ENCODE measurements at regions not wholly inside any gene's neighbourhood (a gene's known extent, or its start where the extent isn't known, plus 50 kb on each side); places are given as distances from the start of the nearest gene placed in this dataset.

DNA sequence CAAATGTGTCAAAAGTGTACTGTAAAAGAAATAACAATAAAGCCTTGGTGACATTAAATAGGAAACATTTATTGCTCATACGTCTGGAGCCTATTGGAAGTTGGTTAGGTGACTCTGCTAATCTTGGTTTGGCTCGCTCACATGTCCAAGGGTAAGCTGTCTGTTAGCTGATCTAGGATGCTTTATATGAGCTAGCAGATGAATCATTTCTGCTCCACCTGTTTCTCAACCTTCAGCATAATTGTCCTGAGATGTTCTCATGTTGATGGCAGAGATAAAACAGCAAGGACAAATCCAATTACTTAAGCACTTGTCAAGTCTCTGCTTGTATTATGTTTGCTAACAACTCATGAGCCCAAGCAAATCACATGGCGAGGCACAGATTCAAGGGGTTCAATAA lies 56.0 kb upstream of the CD53 start:
- peaks cover 0 to 2% (median 0%) of the 10 kb centered on the region in 5 experiments for H3K9me3 ChIP-seq (ENCODE audit: control extremely low read depth in 1 of 5, control insufficient read depth in 4 of 5, insufficient read depth in 2 of 5, low read depth in 1 of 5, low read length in 4 of 5)
- no peak overlapping the region for H3K27ac ChIP-seq (ENCODE audit: insufficient read depth in 1 of 2, low read depth in 1 of 2, low read length in 2 of 2, poor library complexity in 1 of 2, severe bottlenecking in 2 of 2)
- no peak overlapping the region for H3K4me3 ChIP-seq (ENCODE audit: control insufficient read depth in 1 of 7, extremely low read depth in 1 of 7, insufficient read depth in 4 of 7, low read depth in 2 of 7, low read length in 6 of 7)
- POLR2A ChIA-PET: no interaction called here
- H3K36me3 ChIP-seq (ENCODE audit: control insufficient read depth in 4 of 4, insufficient read depth in 4 of 4, low read length in 3 of 4): no peaks in the 10 kb centered on the region
- H3K27me3 ChIP-seq (replicated peaks in 2 of 5; ENCODE audit: control insufficient read depth in 4 of 5, insufficient read depth in 5 of 5, low read length in 4 of 5): no peaks in the 10 kb centered on the region
- CTCF ChIA-PET: interaction anchor here (1.1 kb wide), 1 partner anchor 11 kb away, joined by 3 read pairs; no protein-coding TSS in a partner anchor
- 100% methylated on average over 3 of the region's 3 CpGs for WGBS (ENCODE audit: insufficient coverage)
- no peaks in the 10 kb centered on the region for H3K4me1 ChIP-seq (ENCODE audit: control extremely low read depth in 1 of 4, control insufficient read depth in 4 of 4, insufficient read depth in 4 of 4, low read length in 3 of 4)
- DNase-seq: no peak

DNA sequence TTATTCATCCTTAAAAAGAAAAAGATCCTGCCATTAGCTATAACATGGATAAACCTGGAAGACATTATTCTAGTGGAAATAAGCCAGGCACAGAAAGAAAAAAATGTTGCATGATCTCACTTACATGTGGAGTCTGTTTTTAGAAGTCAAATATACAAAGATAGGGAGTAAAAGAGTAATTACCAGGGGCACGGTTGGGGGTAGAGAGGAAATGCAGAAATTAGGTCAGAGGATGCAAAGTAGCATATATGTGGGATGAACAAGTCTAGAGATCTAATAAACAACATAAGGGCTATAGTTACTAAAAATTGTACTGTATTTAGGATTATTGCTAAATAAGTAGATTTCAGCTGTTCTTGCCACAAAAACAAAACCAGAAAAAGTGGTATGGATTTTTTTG lies 61.4 kb upstream of the CD53 start:
- H3K27me3 ChIP-seq (replicated peaks in 2 of 5; ENCODE audit: control insufficient read depth in 4 of 5, insufficient read depth in 5 of 5, low read length in 4 of 5): no peaks in the 10 kb centered on the region
- no peak for DNase-seq
- H3K36me3 ChIP-seq (ENCODE audit: control insufficient read depth in 4 of 4, insufficient read depth in 4 of 4, low read length in 3 of 4): no peaks in the 10 kb centered on the region
- no peak overlapping the region for H3K4me3 ChIP-seq (ENCODE audit: control insufficient read depth in 1 of 7, extremely low read depth in 1 of 7, insufficient read depth in 4 of 7, low read depth in 2 of 7, low read length in 6 of 7)
- H3K9me3 ChIP-seq (ENCODE audit: control extremely low read depth in 1 of 5, control insufficient read depth in 4 of 5, insufficient read depth in 2 of 5, low read depth in 1 of 5, low read length in 4 of 5): peaks cover 0 to 3% (median 0%) of the 10 kb centered on the region in 5 experiments
- ChIA-PET POLR2A (interaction anchor here (0.6 kb wide), 1 partner anchor 1158 kb away, joined by 3 read pairs; no protein-coding TSS in a partner anchor), CTCF (interaction anchor here (1.3 to 2.1 kb wide), 2 partner anchors 17 to 28 kb away, joined by 4 to 8 read pairs; no protein-coding TSS in a partner anchor)
- H3K4me1 ChIP-seq (ENCODE audit: control extremely low read depth in 1 of 4, control insufficient read depth in 4 of 4, insufficient read depth in 4 of 4, low read length in 3 of 4): no peaks in the 10 kb centered on the region
- H3K27ac ChIP-seq (ENCODE audit: insufficient read depth in 1 of 2, low read depth in 1 of 2, low read length in 2 of 2, poor library complexity in 1 of 2, severe bottlenecking in 2 of 2): no peak overlapping the region
- WGBS (ENCODE audit: insufficient coverage): 71% methylated on average over 1 of the region's 1 CpG

DNA sequence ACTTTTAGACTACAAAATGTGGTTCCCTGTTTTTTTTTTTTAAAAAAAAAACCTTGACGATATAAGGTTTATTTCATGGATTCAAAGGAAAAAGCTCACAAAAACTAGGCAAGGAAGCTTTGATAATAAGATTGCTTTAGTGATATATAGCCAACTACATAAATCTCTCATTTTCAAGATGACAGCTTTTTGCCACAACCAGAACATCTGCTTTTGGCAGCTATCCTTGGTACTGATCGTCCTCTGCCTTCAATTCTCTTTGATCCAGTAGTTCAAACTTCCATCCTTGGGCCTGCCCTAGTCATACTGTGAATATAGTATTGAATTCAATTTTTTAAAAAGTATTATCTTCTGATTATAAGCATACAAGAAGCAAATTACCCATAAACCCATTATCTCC lies 72.9 kb upstream of the CD53 start:
- peak in 2 of 3 donors; percentile 50 to 60 for DNase-seq
- H3K4me1 ChIP-seq (ENCODE audit: control extremely low read depth in 1 of 4, control insufficient read depth in 4 of 4, insufficient read depth in 4 of 4, low read length in 3 of 4): no peaks in the 10 kb centered on the region
- H3K9me3 ChIP-seq (ENCODE audit: control extremely low read depth in 1 of 5, control insufficient read depth in 4 of 5, insufficient read depth in 2 of 5, low read depth in 1 of 5, low read length in 4 of 5): peaks cover 0 to 9% (median 2%) of the 10 kb centered on the region in 5 experiments
- WGBS (ENCODE audit: insufficient coverage): 100% methylated on average over 1 of the region's 2 CpGs
- ChIA-PET CTCF (interaction anchor here (0.9 to 1.4 kb wide), 5 partner anchors 12 to 30 kb away, joined by 3 to 10 read pairs (median 5); no protein-coding TSS in a partner anchor), POLR2A (no interaction called here)
- H3K27me3 ChIP-seq (replicated peaks in 2 of 5; ENCODE audit: control insufficient read depth in 4 of 5, insufficient read depth in 5 of 5, low read length in 4 of 5): no peaks in the 10 kb centered on the region
- no peak overlapping the region for H3K27ac ChIP-seq (ENCODE audit: insufficient read depth in 1 of 2, low read depth in 1 of 2, low read length in 2 of 2, poor library complexity in 1 of 2, severe bottlenecking in 2 of 2)
- H3K36me3 ChIP-seq (ENCODE audit: control insufficient read depth in 4 of 4, insufficient read depth in 4 of 4, low read length in 3 of 4): no peaks in the 10 kb centered on the region
- H3K4me3 ChIP-seq (ENCODE audit: control insufficient read depth in 1 of 7, extremely low read depth in 1 of 7, insufficient read depth in 4 of 7, low read depth in 2 of 7, low read length in 6 of 7): no peak overlapping the region

- no peaks in the 10 kb centered on the region for H3K27me3 ChIP-seq (replicated peaks in 2 of 5; ENCODE audit: control insufficient read depth in 4 of 5, insufficient read depth in 5 of 5, low read length in 4 of 5)
- CTCF ChIA-PET: interaction anchor here (1.3 to 1.4 kb wide), 3 partner anchors 12 to 32 kb away, joined by 3 to 10 read pairs (median 3); no protein-coding TSS in a partner anchor
- H3K4me1 ChIP-seq (ENCODE audit: control extremely low read depth in 1 of 4, control insufficient read depth in 4 of 4, insufficient read depth in 4 of 4, low read length in 3 of 4): no peaks in the 10 kb centered on the region
- no peaks in the 10 kb centered on the region for H3K36me3 ChIP-seq (ENCODE audit: control insufficient read depth in 4 of 4, insufficient read depth in 4 of 4, low read length in 3 of 4)
- POLR2A ChIA-PET: no interaction called here
- no peak overlapping the region for H3K27ac ChIP-seq (ENCODE audit: insufficient read depth in 1 of 2, low read depth in 1 of 2, low read length in 2 of 2, poor library complexity in 1 of 2, severe bottlenecking in 2 of 2)
- DNase-seq: no peak
- peaks cover 0 to 11% (median 2%) of the 10 kb centered on the region in 5 experiments for H3K9me3 ChIP-seq (ENCODE audit: control extremely low read depth in 1 of 5, control insufficient read depth in 4 of 5, insufficient read depth in 2 of 5, low read depth in 1 of 5, low read length in 4 of 5)
- H3K4me3 ChIP-seq (ENCODE audit: control insufficient read depth in 1 of 7, extremely low read depth in 1 of 7, insufficient read depth in 4 of 7, low read depth in 2 of 7, low read length in 6 of 7): no peak overlapping the region
- no CpG with 5 or more reads among the region's 3 CpGs for WGBS (ENCODE audit: insufficient coverage)
Measured at GRCh38 chr1:110798691-110799256, 74.2 kb upstream of the CD53 start.

DNA sequence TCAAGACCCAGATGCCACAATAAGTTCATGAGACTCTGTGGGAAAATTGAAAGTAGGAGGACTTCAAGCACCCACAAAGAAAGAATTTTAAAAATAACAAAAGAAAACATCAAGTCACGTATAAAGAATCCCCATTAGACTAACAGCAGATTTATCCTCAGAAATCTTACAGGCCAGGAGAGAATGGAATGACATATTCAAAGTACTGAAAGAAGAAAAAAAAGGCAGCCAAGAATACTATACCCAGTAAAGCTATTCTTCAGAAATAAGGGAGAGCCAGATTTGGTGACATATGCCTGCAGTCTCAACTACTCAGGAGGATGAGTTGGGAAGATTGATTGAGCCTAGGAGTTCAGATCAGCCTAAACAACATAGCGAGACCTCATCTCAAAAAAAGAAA lies 84.3 kb upstream of the CD53 start:
- no CpG with 5 or more reads among the region's 2 CpGs for WGBS (ENCODE audit: insufficient coverage)
- peak overlapping the region in 1 of 7 experiments; percentile 8 for H3K4me3 ChIP-seq (ENCODE audit: control insufficient read depth in 1 of 7, extremely low read depth in 1 of 7, insufficient read depth in 4 of 7, low read depth in 2 of 7, low read length in 6 of 7)
- H3K27me3 ChIP-seq (replicated peaks in 2 of 5; ENCODE audit: control insufficient read depth in 4 of 5, insufficient read depth in 5 of 5, low read length in 4 of 5): no peaks in the 10 kb centered on the region
- DNase-seq: peak in 2 of 3 donors; percentile 40 to 50
- CTCF ChIA-PET: interaction anchor here (1.1 kb wide), 1 partner anchor 40 kb away, joined by 4 read pairs; no protein-coding TSS in a partner anchor
- POLR2A ChIA-PET: no interaction called here
- no peak overlapping the region for H3K27ac ChIP-seq (ENCODE audit: insufficient read depth in 1 of 2, low read depth in 1 of 2, low read length in 2 of 2, poor library complexity in 1 of 2, severe bottlenecking in 2 of 2)
- peaks cover 20 to 36% (median 33%) of the 10 kb centered on the region in 4 experiments for H3K4me1 ChIP-seq (ENCODE audit: control extremely low read depth in 1 of 4, control insufficient read depth in 4 of 4, insufficient read depth in 4 of 4, low read length in 3 of 4)
- peaks cover 0 to 16% (median 6%) of the 10 kb centered on the region in 5 experiments for H3K9me3 ChIP-seq (ENCODE audit: control extremely low read depth in 1 of 5, control insufficient read depth in 4 of 5, insufficient read depth in 2 of 5, low read depth in 1 of 5, low read length in 4 of 5)
- no peaks in the 10 kb centered on the region for H3K36me3 ChIP-seq (ENCODE audit: control insufficient read depth in 4 of 4, insufficient read depth in 4 of 4, low read length in 3 of 4)

DNA sequence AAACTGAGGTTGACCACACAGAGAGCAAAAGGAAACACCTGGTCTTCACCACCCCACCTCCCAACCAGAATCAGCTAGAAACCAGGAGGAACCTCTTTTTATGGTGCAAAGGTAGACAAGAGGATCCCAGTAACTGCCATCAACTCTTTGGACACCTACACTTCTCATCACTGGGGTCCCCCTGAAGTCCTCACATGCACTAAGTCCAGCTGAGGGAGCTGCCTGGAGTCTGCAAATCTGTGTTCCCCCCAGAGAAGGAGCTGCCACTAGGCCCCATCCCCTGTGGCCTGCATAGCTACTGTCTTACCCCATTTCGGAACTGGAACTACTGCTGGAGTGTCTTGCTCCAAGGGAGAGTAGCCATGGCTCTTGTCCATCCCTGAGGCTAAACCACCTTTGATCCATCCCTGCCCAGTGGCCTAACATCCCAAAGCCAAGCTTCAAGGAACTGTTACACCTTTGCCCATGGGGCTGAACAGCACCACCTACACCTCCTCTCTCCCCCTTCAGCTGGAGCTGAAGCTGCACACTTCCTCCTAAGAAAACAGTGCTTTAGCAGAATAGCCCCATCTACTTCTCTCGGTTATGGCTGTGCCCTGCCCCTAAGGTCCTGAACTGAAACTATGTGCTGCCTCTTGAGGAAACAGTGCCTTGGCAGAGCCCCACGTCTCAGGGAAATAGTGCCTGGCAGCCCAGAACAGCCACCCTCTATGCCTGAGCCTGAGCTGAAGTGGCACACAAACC lies 85.4 kb upstream of the CD53 start:
- peaks cover 20 to 36% (median 33%) of the 10 kb centered on the region in 4 experiments for H3K4me1 ChIP-seq (ENCODE audit: control extremely low read depth in 1 of 4, control insufficient read depth in 4 of 4, insufficient read depth in 4 of 4, low read length in 3 of 4)

More for the DNA sequence above, 85.4 kb upstream of the CD53 start:
- peak overlapping the region; percentile 25 to 75 for H3K27ac ChIP-seq (ENCODE audit: insufficient read depth in 1 of 2, low read depth in 1 of 2, low read length in 2 of 2, poor library complexity in 1 of 2, severe bottlenecking in 2 of 2)
- CTCF ChIA-PET: interaction anchor here (0.6 to 7.6 kb wide), 19 partner anchors 9 to 177 kb away, joined by 3 to 51 read pairs (median 5); partner anchors contain the start of genes CD53 and LRIF1
- peak; percentile 78 to 96 (median 95) for DNase-seq
- no peaks in the 10 kb centered on the region for H3K27me3 ChIP-seq (replicated peaks in 2 of 5; ENCODE audit: control insufficient read depth in 4 of 5, insufficient read depth in 5 of 5, low read length in 4 of 5)
- H3K9me3 ChIP-seq (ENCODE audit: control extremely low read depth in 1 of 5, control insufficient read depth in 4 of 5, insufficient read depth in 2 of 5, low read depth in 1 of 5, low read length in 4 of 5): peaks cover 0 to 14% (median 4%) of the 10 kb centered on the region in 5 experiments
- POLR2A ChIA-PET: no interaction called here
- H3K36me3 ChIP-seq (ENCODE audit: control insufficient read depth in 4 of 4, insufficient read depth in 4 of 4, low read length in 3 of 4): no peaks in the 10 kb centered on the region
- H3K4me3 ChIP-seq (ENCODE audit: control insufficient read depth in 1 of 7, extremely low read depth in 1 of 7, insufficient read depth in 4 of 7, low read depth in 2 of 7, low read length in 6 of 7): peak overlapping the region in 6 of 7 experiments; percentile 3 to 48 (median 40)
- 11% methylated on average over 3 of the region's 3 CpGs for WGBS (ENCODE audit: insufficient coverage)
